ENCODE measurements at regions not wholly inside any gene's neighbourhood (a gene's known extent, or its start where the extent isn't known, plus 50 kb on each side); places are given as distances from the start of the nearest gene placed in this dataset.

- DNase-seq (ENCODE audit: unreplicated experiment) = no peak
- ChIA-PET POLR2A (no interaction called here), CTCF (interaction anchor here (0.7 to 1.0 kb wide), 2 partner anchors 22 to 48 kb away, joined by 3 to 4 read pairs; no protein-coding TSS in a partner anchor)
- Mint-ChIP-seq H3K4me1 (ENCODE audit: insufficient read depth, unreplicated experiment) (no peaks in the 10 kb centered on the region), H3K36me3 (ENCODE audit: insufficient read depth, unreplicated experiment) (no peaks in the 10 kb centered on the region), H3K27ac (ENCODE audit: low read depth, unreplicated experiment) (no peak overlapping the region), H3K9me3 (ENCODE audit: unreplicated experiment) (peaks cover 8% of the 10 kb centered on the region), H3K27me3 (ENCODE audit: insufficient read depth, unreplicated experiment) (no peaks in the 10 kb centered on the region), H3K4me3 (ENCODE audit: unreplicated experiment) (no peak overlapping the region)
- intact Hi-C loops (cut with micrococcal nuclease) = no loop called here
- BruUV-seq (replicated peaks) = no TSS peak
- no peak for TF ChIP-seq CTCF (IDR thresholded peaks at IDR 0.05; ENCODE audit: unreplicated experiment)
These were observed 235.6 kb upstream of the MYT1L start for GRCh38 chr2:2566396-2567323.

GRCh38 chr2:2565671-2566070 lies 234.6 kb upstream of the MYT1L start:
- no peak for TF ChIP-seq CTCF (IDR thresholded peaks at IDR 0.05; ENCODE audit: unreplicated experiment)
- Mint-ChIP-seq H3K9me3 (ENCODE audit: unreplicated experiment) (peaks cover 8% of the 10 kb centered on the region), H3K4me1 (ENCODE audit: insufficient read depth, unreplicated experiment) (no peaks in the 10 kb centered on the region), H3K4me3 (ENCODE audit: unreplicated experiment) (no peak overlapping the region), H3K36me3 (ENCODE audit: insufficient read depth, unreplicated experiment) (no peaks in the 10 kb centered on the region), H3K27me3 (ENCODE audit: insufficient read depth, unreplicated experiment) (no peaks in the 10 kb centered on the region), H3K27ac (ENCODE audit: low read depth, unreplicated experiment) (no peak overlapping the region)
- ChIA-PET CTCF (interaction anchor here (0.6 kb wide), 1 partner anchor 136 kb away, joined by 4 read pairs; no protein-coding TSS in a partner anchor), POLR2A (no interaction called here)
- DNase-seq (ENCODE audit: unreplicated experiment) = no peak
- intact Hi-C loops (cut with micrococcal nuclease) = no loop called here
- BruUV-seq (replicated peaks) = no TSS peak

- Mint-ChIP-seq H3K36me3 (ENCODE audit: insufficient read depth, unreplicated experiment) (no peaks in the 10 kb centered on the region), H3K27me3 (ENCODE audit: insufficient read depth, unreplicated experiment) (no peaks in the 10 kb centered on the region), H3K4me1 (ENCODE audit: insufficient read depth, unreplicated experiment) (no peaks in the 10 kb centered on the region), H3K9me3 (ENCODE audit: unreplicated experiment) (peaks cover 8% of the 10 kb centered on the region), H3K4me3 (ENCODE audit: unreplicated experiment) (no peak overlapping the region), H3K27ac (ENCODE audit: low read depth, unreplicated experiment) (no peak overlapping the region)
- ChIA-PET POLR2A (no interaction called here), CTCF (no interaction called here)
- no peak for DNase-seq (ENCODE audit: unreplicated experiment)
- no TSS peak for BruUV-seq (replicated peaks)
- no peak for TF ChIP-seq CTCF (IDR thresholded peaks at IDR 0.05; ENCODE audit: unreplicated experiment)
- intact Hi-C loops (cut with micrococcal nuclease) = no loop called here
These were observed 233.4 kb upstream of the MYT1L start for GRCh38 chr2:2564300-2565078.

GRCh38 chr2:2563309-2563860 lies 232.3 kb upstream of the MYT1L start:
- no peak for DNase-seq (ENCODE audit: unreplicated experiment)

More at GRCh38 chr2:2563309-2563860, 232.3 kb upstream of the MYT1L start:
- Mint-ChIP-seq H3K4me3 (ENCODE audit: unreplicated experiment) (no peak overlapping the region), H3K36me3 (ENCODE audit: insufficient read depth, unreplicated experiment) (no peaks in the 10 kb centered on the region), H3K27ac (ENCODE audit: low read depth, unreplicated experiment) (no peak overlapping the region), H3K9me3 (ENCODE audit: unreplicated experiment) (peaks cover 8% of the 10 kb centered on the region), H3K4me1 (ENCODE audit: insufficient read depth, unreplicated experiment) (no peaks in the 10 kb centered on the region), H3K27me3 (ENCODE audit: insufficient read depth, unreplicated experiment) (no peaks in the 10 kb centered on the region)
- no TSS peak for BruUV-seq (replicated peaks)
- POLR2A ChIA-PET = interaction anchor here (1.0 kb wide), 1 partner anchor 10 kb away, joined by 3 read pairs; no protein-coding TSS in a partner anchor
- no peak for TF ChIP-seq CTCF (IDR thresholded peaks at IDR 0.05; ENCODE audit: unreplicated experiment)
- intact Hi-C loops (cut with micrococcal nuclease) = no loop called here
- CTCF ChIA-PET = no interaction called here

Measured in MCF 10A (cell line).